ENCODE measurements at regions not wholly inside any gene's neighbourhood (a gene's known extent, or its start where the extent isn't known, plus 50 kb on each side); places are given as distances from the start of the nearest gene placed in this dataset.
"Not testable (repeated sequence)": the region's sequence is repeated elsewhere in the genome, so short reads cannot be mapped to it uniquely, and the experiment has no call there.

DNA sequence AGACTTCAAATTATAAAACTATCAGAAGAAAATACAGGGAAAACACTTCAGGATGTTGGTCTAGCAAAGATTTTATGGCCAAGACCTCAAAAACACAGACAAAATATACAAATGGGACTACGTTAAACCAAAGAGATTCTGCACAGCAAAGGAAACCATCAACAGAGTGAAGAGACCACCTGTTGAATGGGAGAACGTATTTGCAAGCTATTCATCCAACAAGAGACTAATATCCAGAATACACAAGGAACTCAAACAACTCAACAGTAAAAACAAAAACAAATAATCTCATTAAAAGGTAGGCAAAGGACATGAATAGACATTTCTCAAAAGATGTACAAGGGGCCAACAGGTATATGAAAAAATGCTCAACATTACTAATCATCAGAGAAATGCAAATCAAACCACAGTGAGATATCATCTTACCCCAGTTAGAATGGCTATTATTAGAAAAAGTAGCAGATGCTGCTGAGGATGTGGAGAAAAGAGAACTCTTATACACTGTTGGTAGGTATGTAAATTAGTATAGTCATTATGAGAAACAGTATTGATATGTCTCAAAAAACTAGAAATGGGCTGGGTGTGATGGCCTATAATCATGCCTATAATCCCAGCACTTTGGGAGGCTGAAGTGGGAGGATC is 112.6 kb downstream of the LRIG2 start:
- DNase-seq (ENCODE audit: low read depth), result peak; percentile 9

DNA sequence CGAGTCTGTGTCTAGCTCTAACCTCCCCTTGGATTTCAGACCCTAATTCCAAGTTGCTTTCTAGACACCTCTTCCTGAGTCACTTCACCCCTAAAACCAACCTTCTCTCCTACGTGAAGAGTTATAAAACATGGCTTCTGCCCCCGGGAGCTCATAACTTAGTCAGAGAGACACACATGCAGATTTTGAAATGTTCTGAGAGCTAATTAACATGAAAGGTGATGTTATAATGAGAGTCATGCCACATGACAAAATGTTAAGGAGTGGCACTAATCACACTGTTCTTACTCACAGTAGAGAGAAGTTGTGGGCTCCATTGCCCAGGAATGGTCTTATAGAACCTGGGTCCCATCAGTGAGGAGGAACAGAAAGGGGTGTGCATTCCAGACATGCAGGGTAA is 117.1 kb downstream of the LRIG2 start:
- DNase-seq (ENCODE audit: low read depth), result no peak

DNA sequence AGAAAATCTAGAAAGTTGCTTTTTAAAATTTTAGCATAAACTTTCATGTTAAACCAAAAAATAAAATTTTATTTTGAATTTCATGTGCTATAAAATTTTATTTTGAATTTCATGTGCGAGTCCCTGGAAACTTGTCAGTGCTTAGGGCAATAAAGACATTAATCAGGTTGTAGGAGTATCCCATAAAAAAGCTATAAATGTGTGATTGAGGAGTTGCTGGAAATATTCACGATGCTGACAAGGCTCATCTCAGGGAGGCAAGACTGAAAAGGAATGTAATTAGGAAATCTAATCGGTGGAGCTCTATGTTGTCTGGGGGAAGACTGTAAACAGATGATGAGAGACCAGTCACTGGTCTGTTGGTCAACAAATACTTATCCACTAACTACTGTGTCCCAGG is 117.9 kb downstream of the LRIG2 start:
- no peak for DNase-seq (ENCODE audit: low read depth)

DNA sequence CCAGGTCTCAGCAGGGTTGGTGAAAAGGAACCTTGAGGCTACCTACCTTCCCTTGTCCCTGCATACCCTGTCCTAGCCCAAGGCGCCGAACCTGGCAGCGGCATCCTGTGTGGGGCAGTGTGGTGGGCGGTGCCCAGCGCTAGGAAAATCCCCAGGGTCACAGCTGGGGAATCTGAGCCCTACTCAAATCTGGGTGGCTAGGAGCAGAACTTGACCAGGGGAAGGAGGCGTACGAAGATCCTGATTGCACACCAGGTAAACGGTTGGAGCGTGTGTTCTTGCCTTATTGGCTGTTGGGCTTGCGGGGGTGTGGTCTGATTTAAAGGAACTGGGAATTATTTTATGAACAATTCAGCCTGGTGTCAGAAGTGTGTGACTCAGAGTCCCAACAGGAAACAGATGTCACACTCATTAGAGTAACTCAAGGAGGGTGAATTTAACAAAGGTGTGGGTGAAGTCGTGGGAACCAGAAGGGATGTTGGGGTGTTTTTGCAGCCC is 118.6 kb downstream of the LRIG2 start:
- peak; percentile 7 for DNase-seq (ENCODE audit: low read depth)

DNA sequence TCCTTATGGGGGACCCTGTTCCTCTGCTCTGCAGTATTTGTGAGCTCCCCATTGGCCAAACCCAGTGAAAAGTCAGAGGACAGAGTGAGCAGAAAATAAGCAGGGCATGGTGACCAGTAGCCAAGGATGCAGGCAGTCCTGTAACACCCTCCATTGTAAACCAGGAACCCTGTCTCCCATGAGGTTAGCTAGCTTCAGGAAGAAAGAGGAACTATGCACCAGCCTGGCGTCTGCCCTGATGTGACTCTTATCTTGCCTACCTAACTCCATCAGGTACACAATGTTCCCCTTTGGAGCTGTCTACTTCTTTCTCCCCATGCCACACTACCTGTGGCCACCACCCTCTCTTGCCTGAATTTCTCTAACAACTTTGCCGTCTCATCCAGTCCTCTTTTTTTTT is 119.2 kb downstream of the LRIG2 start:
- no peak for DNase-seq (ENCODE audit: low read depth)

DNA sequence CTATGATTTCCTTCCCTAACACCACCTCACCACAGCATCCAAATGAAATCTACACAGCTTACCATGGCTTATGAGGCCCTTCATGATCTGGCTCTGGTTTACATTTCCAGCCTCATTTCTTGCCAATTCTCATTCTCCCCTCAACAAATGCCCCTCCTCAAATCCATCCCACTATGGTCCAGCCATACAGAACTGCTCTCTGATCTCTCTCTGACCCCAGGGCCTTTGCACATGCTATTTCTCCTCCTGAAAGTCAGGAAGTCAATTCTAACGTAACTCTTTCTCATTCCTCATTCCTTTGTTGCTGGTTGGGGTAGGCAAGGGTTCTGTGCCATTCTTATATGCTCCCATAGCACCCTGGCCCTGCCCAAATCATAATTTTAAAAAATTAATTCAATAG is 120.0 kb downstream of the LRIG2 start:
- DNase-seq (ENCODE audit: low read depth), result no peak

DNA sequence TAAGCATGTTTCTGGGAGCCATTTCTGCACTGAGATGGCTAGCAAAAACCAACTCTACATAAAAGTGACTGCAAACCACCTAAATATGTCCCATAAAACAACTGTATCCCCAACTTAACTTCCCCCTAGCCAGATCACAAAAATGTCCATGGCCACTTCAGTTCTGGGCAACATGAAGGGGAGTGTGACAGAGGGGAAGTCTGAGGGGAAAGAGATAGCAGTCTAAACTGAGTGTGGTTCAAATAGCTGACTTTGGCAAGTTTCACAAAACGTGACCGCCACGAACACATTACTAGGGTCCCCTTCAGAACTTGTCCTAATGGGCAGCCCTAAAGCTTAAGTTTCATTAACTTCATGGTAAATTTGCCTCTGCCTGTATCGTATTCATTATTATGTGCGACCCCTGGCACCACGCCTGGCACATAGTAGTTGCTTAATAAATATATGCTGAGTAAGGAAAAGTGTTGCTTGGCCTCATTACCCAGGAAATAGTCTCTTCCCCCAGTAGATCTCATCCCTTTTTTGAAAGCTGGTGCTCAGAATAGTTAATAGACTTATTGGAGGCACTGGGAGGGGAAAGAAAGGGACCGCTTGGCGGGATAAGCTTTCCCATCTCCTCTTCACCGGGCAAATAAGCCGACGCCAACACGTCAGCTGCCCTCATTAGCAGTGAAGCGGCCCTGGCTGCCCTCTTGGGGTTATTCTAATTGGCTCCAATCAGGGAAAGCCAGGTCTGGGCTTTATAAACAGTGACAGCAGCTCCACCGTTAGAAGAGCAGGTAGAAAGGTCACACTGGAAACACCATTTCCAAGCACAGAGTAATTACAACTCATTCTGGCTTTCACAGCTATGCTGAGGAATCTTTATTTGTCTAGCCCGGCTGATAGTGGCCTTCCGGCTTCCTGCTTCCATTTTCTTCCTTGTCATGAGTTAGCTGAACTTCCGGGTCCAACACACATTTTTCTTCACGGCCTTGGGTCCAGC is 122.1 kb downstream of the LRIG2 start:
- no peak for DNase-seq (ENCODE audit: low read depth)

DNA sequence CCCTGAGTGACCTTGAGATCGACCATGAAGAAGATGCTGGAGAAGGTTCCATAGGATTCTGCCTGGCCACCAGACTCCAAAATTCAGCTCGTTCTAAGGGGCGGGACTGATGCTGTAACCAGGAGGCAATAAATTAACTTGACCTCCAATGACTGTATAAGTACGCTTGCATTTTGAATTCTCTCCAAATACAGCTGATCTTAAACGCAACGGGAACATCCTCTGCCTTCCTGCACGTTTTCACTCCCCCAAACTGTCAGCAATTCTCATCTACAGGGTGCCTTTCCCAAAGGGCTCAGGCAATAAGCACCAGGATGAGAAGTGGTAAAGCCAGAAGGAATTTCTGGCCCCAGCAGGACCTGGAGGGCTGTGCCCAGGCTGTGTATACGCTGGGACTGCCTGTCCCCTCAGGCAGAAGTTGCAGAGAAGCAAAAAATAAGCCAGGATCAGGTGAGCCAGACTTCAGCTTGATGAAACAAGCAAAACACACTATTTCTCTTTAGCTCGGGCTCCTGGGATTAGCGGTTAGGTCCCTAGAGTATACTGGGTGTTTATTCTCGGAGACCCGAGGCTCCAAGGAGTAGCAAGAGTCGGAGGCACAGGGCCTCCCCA is 124.8 kb downstream of the LRIG2 start:
- no peak for DNase-seq (ENCODE audit: low read depth)

DNA sequence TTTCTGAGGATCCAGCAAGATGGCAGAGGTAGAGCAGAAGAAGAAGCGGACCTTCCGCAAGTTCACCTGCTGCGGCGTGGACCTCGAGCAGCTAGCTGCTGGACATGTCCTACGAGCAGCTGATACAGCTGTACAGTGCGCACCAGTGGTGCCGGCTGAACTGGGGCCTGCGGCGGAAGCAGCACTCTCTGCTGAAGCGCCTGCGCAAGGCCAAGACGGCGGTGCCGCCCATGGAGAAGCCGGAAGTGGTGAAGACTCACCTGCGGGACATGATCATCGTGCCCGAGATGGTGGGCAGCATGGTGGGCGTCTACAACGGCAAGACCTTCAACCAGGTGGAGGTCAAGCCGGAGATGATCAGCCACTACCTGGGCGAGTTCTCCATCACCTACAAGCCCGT is 125.8 kb downstream of the LRIG2 start:
- no peak for DNase-seq (ENCODE audit: low read depth)

DNA sequence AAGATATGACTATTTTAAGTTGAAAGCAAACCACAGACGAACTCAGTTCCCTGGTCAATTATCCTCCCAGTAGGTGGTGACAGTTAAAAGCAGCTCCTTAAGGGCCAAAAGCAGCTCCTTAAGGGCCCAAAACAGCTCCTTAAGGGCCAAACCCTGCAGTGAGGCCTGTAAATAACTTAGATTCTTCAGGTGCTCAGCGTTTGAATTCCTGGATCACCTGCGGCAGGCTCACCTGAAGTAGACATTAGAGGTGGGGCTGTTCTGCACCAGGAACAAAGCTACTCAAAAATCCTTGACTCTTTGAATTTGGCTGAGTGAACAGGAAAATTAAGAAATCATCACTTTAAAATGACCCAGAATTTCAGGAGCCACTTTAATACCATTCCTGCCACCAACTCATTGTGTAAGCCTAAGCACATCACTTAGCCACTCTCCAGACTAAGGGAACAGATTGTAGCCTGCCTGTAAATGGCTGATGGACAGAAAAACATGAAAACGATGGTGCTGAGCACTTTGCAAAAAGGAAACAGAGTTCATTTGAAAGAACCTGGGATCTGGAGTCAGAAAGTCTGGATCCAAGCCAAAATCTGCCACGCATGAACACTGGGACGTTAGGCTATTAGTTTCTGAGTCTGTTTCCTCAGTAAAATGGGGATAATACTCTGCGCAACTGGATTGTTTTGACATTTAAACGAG is 126.9 kb downstream of the LRIG2 start:
- DNase-seq (ENCODE audit: low read depth), result no peak

DNA sequence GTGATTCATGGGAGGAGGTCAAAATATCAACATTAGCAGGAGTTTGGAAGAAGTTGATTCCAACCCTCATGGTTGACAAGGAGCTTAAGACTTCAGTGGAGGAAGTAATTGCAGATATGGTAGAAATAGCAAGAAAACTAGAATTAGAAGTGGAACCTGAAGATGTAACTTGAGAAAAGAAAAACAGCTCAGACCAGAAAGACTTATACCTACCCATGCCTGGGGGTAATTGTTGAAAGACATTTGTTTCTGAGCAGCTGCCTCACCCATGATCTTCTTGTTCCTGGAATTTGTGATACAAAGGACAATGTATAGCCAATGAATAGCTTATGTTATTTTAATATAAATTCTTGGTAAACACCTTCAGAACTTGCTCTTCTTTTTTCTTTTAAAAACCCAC is 128.6 kb downstream of the LRIG2 start:
- DNase-seq (ENCODE audit: low read depth), result no peak

DNA sequence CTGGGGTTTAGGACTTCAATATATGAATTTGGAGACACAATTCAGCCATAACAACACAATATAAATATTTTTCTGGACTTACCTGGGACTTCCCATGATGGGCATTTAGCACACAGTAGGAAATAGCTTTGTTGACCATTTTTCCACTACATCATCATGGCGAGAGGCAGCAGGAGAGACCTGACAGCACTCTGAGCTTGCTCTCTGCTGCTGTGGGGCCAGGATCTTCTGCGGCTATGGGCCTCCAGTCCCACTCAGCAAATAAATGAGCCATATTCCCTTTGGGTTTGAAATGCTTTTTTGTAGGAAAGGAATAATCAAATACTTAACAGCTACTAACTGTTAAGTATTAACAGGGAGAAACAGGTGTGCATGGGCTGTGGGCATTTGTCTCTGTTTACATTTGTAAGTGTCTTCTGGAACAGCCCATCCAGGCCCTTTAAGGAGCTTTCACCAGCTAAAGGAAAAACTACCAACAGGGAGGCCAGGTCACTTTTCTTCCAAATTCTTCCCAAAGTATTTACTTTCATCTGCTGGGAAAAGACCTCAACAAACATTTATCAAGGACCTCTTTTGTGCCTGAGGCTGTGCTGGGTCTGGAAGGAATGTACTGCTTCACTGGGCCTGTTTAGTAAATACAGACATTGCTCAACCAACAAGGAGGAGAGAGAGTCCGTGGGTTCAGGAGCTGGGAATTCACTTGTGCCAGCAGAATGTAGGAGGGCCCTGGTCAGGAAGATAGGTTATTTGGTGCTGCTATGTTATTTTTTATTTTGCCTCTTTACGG is 133.2 kb downstream of the LRIG2 start:
- DNase-seq (ENCODE audit: low read depth), result no peak

DNA sequence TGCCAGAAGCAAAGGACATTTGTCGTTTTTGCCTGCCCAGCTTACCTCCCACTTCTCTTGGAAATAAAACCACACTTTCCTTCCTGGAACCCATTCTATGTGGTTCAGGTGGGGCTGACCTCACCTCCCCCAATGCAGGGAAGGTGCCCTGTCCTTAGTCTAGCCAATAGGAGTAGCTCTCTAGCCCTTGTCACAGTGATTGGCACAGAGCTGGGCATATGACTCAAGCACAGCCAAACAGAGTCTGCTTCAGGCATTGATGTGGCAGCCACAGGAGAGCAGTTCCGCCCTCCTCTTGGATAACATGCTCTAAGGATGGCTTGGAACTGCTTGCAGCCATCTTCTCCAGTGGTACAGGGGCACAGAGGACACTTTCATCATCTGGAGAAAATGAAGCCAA is 134.0 kb downstream of the LRIG2 start:
- DNase-seq (ENCODE audit: low read depth), result no peak

DNA sequence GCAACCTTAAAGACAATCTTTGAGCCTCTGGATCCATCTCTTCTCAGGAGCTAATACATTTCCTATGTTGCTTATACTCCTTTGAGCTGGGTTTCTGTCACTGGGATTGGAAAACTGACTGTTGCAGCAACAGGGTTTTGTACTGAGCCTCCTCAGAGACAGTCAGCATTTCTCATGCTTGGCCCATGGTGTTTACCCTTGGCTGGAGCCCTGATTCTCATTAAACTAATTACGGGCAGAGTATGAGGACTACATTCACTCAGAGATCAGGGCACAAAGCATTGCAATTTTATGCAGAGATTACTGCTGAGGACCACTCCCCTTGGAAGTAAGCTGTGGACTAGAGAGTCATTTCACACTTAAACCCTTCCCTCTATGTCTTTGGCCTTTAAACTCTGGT is 134.5 kb downstream of the LRIG2 start:
- no peak for DNase-seq (ENCODE audit: low read depth)

DNA sequence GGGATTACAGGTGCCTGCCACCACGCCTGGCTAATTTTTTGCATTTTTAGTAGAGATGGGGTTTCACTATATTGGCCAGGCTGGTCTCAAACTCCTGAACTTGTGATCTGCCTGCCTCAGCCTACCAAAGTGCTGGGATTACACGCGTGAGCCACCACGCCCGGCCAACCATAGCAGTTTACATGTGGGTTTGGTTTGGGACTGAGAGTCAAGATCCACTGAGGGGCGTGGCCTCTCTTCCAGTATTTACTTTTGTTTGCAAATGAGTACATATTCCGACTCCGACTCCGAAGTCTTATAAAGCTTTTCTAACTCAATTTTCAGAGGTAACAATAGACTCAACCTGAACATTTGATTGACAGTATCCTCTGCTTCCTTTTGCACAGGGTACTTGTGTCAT is 135.4 kb downstream of the LRIG2 start:
- DNase-seq (ENCODE audit: low read depth), result not testable (repeated sequence)

DNA sequence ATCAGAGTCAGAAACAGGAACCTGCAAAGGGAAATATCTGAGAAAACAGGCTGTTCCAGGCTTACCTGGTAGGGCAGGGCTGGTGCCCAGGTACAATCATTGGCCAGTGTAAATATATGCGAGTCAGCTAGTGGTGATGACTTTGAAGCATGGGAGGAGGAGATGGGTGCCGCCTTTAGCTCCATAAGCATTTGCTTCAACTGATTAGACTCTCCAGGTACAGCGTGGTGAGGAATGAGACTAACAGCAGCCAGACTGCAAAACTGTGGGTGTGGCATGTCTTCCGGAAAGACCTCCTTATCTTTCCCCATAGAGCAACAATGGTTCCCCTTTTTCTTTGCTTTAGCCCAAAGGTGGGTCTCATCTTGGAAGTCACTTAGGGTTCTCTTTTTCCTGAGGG is 137.2 kb downstream of the LRIG2 start:
- DNase-seq (ENCODE audit: low read depth), result no peak

DNA sequence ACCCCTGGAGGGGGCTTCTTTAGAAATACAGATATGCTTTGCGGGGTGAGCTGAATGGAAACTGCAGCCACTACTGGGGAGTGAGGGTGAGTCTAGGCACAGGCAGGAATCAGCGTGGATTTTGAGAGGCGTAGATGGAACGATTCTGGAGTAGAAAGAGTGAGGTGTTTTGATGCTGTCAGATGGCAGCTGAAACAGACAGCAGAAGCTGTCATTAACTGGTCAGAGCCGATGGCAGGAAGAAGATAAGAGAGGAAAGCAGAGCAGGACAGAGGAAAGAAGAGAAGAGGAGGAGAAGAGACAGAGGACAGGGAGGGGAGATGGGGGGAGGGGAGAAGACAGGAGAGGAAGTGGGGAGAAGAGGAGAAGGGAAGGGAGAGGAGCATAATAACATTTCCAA is 138.5 kb downstream of the LRIG2 start:
- DNase-seq (ENCODE audit: low read depth), result no peak

DNA sequence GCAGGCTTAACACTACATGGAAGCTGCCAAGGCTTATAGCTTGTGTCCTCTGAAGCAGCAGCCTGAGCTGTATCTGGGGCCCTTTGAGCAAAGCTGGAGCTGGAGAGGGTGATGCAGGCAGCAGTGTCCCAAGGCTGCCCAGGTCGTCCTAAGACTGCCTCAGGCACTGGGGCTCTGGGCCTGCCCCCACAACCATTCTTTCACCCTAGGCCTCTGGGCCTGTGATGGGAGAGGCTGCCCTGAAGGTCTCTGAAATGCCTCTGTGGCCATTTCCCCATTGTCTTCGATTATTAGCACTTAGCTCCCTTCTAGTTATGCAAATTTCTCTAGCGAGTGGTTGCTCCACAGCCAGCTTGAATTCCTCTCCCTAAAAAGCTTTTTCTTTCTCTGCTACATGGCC is 142.0 kb downstream of the LRIG2 start:
- no peak for DNase-seq (ENCODE audit: low read depth)

DNA sequence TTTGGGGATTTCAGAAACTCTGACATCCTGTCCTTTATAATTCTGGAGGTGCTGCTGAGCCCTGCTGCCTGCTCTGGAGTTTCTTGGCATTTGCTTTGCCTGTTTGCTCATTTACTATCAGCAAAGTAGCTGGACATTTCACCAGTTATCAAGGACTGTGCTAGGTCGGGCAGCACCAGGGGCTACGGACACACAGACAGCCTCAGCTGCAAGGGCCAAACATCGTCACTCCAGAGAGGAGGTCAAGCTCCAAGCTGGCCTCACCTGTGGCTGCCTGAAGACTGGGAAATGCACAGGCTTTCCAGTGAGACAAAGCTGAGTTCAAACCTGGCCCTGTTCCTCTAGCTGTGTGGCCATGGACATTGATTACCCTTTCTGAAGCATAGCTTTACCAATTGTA is 143.7 kb downstream of the LRIG2 start:
- DNase-seq (ENCODE audit: low read depth), result no peak

DNA sequence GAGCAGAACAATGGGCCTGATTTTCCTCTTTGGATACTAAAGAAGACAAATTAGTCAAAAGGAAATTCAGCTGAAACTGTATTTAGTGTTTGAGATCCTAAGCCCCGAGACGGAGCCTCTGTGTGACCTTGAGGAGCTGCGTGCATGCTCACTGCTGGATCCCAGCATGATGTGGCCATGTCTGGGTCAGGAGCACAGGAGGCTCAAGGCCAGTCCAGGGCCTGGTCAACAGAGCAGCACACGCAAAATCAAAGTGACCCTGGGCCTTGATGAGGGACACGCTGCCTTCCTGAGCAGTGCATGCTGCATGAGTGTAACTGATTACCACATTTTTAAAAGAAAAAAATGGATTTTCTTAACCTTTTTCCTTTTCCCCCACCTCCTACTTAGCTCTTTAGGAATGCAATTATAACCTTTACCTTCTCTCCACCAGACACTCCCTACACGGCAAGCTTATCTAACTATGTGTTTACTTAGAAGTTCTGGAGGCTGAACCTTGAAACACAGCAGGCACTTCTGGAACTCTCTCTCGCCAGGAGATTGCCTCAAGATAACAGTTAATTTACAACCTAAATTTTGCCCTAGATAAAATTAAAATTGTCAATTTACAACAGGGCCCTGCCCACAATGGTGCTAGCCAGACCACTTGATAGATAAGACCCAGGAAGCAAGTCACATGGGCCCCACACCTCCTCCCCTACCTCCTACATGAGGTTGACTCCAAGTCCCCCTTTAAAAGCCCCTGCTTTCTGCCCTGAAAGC is 144.6 kb downstream of the LRIG2 start:
- no peak for DNase-seq (ENCODE audit: low read depth)
